ENCODE measurements at regions not wholly inside any gene's neighbourhood (a gene's known extent, or its start where the extent isn't known, plus 50 kb on each side); places are given as distances from the start of the nearest gene placed in this dataset.

GRCh38 chr3:18757476-18757875, 332.3 kb upstream of the SATB1 start:
- Histone ChIP-seq H3K36me3 (ENCODE audit: insufficient read depth, low read length) (no peaks in the 10 kb centered on the region), H3K9ac (ENCODE audit: low read depth, low read length) (no peak overlapping the region), H3K9me3 (ENCODE audit: control insufficient read depth, insufficient read depth, low read length) (no peaks in the 10 kb centered on the region), H3K4me1 (ENCODE audit: insufficient read depth, low read length) (no peaks in the 10 kb centered on the region)

DNA sequence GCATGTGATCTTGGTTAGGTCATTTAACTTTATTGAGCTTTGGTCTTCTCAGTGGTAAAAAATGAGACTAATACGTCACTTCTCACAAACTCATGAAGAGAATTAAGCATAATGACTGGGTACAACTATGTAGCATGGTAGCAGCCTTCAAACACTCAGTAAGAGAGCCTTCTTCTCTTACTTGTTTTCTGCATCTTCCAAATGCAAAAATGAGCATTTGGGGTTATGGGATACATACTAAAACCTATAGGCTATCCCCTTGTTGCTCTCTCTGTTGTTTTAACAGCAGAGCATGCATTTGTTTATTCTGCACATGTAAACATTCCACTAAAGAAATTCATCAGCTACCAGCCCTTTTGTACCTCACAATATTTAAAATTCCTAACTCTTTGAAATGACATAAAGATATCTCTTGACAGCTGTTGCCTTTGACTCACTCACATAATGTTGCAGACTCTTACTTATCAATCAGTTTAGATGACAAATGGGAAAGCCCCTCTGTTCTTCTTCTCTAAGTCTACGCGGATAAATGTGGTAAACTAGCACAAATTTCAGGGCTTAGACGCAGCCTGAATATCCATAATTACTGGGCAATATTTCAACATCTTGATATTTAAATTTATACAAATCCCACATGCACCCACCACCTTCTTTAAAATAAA, 327.3 kb upstream of the SATB1 start:
- H3K9ac ChIP-seq (ENCODE audit: low read depth, low read length): no peak overlapping the region
- H3K36me3 ChIP-seq (ENCODE audit: insufficient read depth, low read length): no peaks in the 10 kb centered on the region
- no peaks in the 10 kb centered on the region for H3K9me3 ChIP-seq (ENCODE audit: control insufficient read depth, insufficient read depth, low read length)
- no peaks in the 10 kb centered on the region for H3K4me1 ChIP-seq (ENCODE audit: insufficient read depth, low read length)

- H3K4me1 ChIP-seq (ENCODE audit: insufficient read depth, low read length): no peaks in the 10 kb centered on the region
- H3K9me3 ChIP-seq (ENCODE audit: control insufficient read depth, insufficient read depth, low read length): no peaks in the 10 kb centered on the region
- no peaks in the 10 kb centered on the region for H3K36me3 ChIP-seq (ENCODE audit: insufficient read depth, low read length)
- no peak overlapping the region for H3K9ac ChIP-seq (ENCODE audit: low read depth, low read length)
These were observed 326.4 kb upstream of the SATB1 start for GRCh38 chr3:18751514-18751913.

- Histone ChIP-seq H3K4me1 (ENCODE audit: insufficient read depth, low read length) (no peaks in the 10 kb centered on the region), H3K9ac (ENCODE audit: low read depth, low read length) (no peak overlapping the region), H3K36me3 (ENCODE audit: insufficient read depth, low read length) (no peaks in the 10 kb centered on the region), H3K9me3 (ENCODE audit: control insufficient read depth, insufficient read depth, low read length) (no peaks in the 10 kb centered on the region)
These were observed 322.2 kb upstream of the SATB1 start for GRCh38 chr3:18747383-18747782.

DNA sequence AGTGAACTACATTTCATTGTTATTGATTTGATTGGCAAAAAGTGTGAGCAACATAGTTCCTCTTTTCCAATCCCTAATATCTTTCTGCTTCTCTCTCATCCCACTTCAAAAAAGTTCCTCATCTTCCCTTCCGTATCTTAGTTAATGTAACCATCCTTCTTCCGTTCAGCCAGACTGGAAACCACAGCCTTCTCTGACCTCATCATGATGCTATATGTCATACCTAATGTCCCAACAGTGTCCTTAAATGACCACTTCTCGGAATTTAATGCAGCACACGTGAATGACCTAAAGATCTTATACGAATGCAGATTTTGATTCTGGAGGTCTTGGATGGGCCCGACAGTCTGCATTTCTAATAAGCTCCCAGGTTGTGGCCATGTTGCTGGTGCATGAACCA, 320.3 kb upstream of the SATB1 start:
- Histone ChIP-seq H3K4me1 (ENCODE audit: insufficient read depth, low read length) (no peaks in the 10 kb centered on the region), H3K36me3 (ENCODE audit: insufficient read depth, low read length) (no peaks in the 10 kb centered on the region), H3K9me3 (ENCODE audit: control insufficient read depth, insufficient read depth, low read length) (no peaks in the 10 kb centered on the region), H3K9ac (ENCODE audit: low read depth, low read length) (no peak overlapping the region)

- Histone ChIP-seq H3K36me3 (ENCODE audit: insufficient read depth, low read length) (no peaks in the 10 kb centered on the region), H3K4me1 (ENCODE audit: insufficient read depth, low read length) (no peaks in the 10 kb centered on the region), H3K9ac (ENCODE audit: low read depth, low read length) (no peak overlapping the region), H3K9me3 (ENCODE audit: control insufficient read depth, insufficient read depth, low read length) (no peaks in the 10 kb centered on the region)
These were observed 319.3 kb upstream of the SATB1 start for GRCh38 chr3:18744472-18744871.

GRCh38 chr3:18743761-18744160, 318.6 kb upstream of the SATB1 start:
- H3K9ac ChIP-seq (ENCODE audit: low read depth, low read length): no peak overlapping the region
- no peaks in the 10 kb centered on the region for H3K4me1 ChIP-seq (ENCODE audit: insufficient read depth, low read length)
- H3K9me3 ChIP-seq (ENCODE audit: control insufficient read depth, insufficient read depth, low read length): no peaks in the 10 kb centered on the region
- H3K36me3 ChIP-seq (ENCODE audit: insufficient read depth, low read length): no peaks in the 10 kb centered on the region

DNA sequence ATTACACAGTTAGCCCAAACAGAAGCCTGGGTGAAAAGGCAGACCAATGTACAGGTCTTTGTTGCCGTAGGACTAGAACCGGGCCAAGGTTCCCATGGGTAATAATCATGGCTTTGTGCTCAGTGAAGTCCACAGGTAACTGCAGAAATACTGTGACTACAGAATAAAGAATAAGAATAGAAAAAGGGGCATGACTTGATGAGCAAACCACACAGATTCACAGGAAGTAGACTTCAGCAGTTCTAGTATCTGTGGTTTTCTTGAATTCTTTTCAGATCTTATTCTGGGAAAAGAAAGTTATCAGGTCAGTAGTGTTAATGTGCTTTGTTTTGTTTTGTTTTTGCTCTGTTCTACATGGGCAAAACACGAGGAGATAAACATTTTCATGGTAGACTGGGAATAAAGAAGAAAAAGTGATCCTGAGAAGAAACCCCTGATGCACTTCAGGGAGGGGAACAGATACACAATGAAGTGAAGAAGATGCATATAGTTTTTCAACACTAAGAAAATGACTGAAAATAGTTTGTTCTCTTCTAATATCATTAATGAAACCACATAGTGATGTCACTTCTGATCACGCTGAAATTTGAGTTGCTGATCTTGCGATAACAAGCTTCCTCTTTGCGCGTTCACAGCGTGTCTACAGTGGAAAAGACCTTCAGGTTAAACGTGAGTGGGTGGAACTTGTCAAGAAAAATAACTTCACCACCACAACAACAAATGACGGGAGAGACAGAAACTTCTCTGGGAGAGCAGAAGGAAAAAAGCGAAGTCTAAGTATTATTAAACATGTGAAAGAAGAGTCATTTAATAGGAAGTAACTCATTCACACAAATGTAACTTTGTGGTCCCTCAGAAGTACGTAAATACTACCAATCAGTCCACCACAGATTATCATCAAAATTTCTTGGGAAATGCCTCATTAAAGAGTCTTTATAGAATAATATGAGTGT, 315.8 kb upstream of the SATB1 start:
- Histone ChIP-seq H3K9me3 (ENCODE audit: control insufficient read depth, insufficient read depth, low read length) (no peaks in the 10 kb centered on the region), H3K9ac (ENCODE audit: low read depth, low read length) (no peak overlapping the region), H3K36me3 (ENCODE audit: insufficient read depth, low read length) (no peaks in the 10 kb centered on the region), H3K4me1 (ENCODE audit: insufficient read depth, low read length) (no peaks in the 10 kb centered on the region)

DNA sequence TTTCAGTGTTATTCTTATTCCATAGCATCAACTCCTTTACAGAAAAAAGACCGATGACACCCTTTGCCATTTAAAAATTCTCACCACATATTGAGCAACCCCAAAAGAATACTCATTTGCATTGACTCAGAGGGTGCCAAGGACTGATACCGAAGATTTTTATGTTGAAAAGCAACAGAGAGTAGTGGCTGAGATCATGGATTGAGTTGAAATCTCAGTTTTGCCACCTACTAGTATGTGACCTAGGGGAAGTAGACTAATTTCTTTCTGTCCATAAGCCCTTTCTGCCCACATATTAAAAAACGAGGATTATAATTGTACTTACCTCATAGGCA, 313.9 kb upstream of the SATB1 start:
- Histone ChIP-seq H3K9me3 (ENCODE audit: control insufficient read depth, insufficient read depth, low read length) (no peaks in the 10 kb centered on the region), H3K9ac (ENCODE audit: low read depth, low read length) (no peak overlapping the region), H3K4me1 (ENCODE audit: insufficient read depth, low read length) (no peaks in the 10 kb centered on the region), H3K36me3 (ENCODE audit: insufficient read depth, low read length) (no peaks in the 10 kb centered on the region)

DNA sequence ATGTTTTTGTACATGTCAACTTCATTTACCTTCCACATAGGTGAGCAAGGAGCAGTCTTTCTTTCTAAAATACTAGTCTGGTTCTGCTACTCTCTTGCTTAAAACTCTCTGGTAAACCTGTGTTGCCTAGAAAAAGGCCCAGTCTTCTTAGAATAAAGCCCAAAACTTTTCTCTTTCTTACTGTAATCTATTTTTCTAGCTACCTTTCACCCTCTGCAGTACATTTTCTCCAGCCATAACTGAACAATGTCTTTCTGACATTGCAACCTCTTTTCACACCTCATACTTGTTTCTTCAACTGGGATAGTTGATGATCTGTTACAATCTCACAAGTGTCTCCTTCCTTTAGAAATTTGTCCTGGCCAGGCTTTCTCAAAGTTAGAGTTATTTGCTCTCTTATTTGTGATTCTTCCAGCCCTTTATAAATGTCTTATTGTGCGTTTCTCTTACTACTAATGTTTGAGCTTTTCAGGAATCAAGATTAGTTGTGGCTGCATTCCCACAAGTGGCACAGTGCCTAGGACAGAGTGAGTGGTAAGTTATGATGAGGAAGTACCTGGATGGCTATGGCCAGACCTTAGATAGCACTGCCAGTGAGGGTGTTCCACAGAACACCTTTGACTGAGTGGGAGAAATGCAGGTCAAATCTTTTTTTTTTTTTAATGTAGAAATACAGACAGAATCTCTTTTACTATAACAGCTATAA, 313.4 kb upstream of the SATB1 start:
- Histone ChIP-seq H3K9me3 (ENCODE audit: control insufficient read depth, insufficient read depth, low read length) (no peaks in the 10 kb centered on the region), H3K9ac (ENCODE audit: low read depth, low read length) (no peak overlapping the region), H3K4me1 (ENCODE audit: insufficient read depth, low read length) (no peaks in the 10 kb centered on the region), H3K36me3 (ENCODE audit: insufficient read depth, low read length) (no peaks in the 10 kb centered on the region)

DNA sequence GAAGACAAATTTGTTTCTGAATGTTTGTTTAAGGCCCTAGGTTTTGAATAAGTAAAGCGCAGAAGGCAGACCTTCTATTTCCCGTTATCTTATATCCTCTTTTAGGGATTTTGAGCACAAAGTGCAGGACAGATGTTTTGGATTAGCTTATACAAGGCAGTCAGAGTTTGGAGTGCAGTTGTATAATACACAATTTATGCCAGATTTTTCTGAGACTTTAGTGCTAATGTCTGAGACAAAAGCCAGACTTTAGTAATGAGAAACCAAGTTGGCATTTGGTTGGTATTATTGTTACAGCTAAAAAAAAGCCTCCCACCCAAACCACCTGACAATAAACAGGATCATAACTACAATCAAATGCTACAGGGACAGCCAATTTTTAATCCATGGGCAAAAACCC, 309.9 kb upstream of the SATB1 start:
- H3K4me1 ChIP-seq (ENCODE audit: insufficient read depth, low read length): no peaks in the 10 kb centered on the region
- no peak overlapping the region for H3K9ac ChIP-seq (ENCODE audit: low read depth, low read length)

DNA sequence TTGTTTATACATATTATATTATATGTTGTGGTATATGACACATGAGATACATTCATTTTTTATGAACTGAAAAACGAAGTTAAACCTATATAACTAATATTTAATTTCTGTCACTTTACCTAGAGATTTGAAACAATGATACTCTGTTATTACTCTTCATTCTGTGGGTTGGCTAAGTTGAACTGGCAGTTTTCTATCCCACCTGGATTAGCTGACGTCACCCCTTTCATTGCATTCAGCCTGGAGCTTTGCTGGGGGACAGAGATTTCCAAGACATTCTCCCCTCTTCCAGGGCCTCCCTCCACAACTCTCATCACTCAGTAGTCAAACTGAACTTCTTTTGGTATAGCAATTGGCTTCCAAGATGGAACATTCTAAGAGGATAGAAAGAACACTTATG, 309.2 kb upstream of the SATB1 start:
- no peak overlapping the region for H3K9ac ChIP-seq (ENCODE audit: low read depth, low read length)
- H3K36me3 ChIP-seq (ENCODE audit: insufficient read depth, low read length): no peaks in the 10 kb centered on the region
- no peaks in the 10 kb centered on the region for H3K4me1 ChIP-seq (ENCODE audit: insufficient read depth, low read length)
- H3K9me3 ChIP-seq (ENCODE audit: control insufficient read depth, insufficient read depth, low read length): no peaks in the 10 kb centered on the region

More for the DNA sequence above, 309.9 kb upstream of the SATB1 start:
- Histone ChIP-seq H3K36me3 (ENCODE audit: insufficient read depth, low read length) (no peaks in the 10 kb centered on the region), H3K9me3 (ENCODE audit: control insufficient read depth, insufficient read depth, low read length) (no peaks in the 10 kb centered on the region)

GRCh38 chr3:18732474-18732873, 307.3 kb upstream of the SATB1 start:
- Histone ChIP-seq H3K9me3 (ENCODE audit: control insufficient read depth, insufficient read depth, low read length) (no peaks in the 10 kb centered on the region), H3K36me3 (ENCODE audit: insufficient read depth, low read length) (no peaks in the 10 kb centered on the region), H3K4me1 (ENCODE audit: insufficient read depth, low read length) (no peaks in the 10 kb centered on the region), H3K9ac (ENCODE audit: low read depth, low read length) (no peak overlapping the region)

GRCh38 chr3:18730491-18730890, 305.4 kb upstream of the SATB1 start:
- no peaks in the 10 kb centered on the region for H3K9me3 ChIP-seq (ENCODE audit: control insufficient read depth, insufficient read depth, low read length)
- H3K4me1 ChIP-seq (ENCODE audit: insufficient read depth, low read length): no peaks in the 10 kb centered on the region
- H3K9ac ChIP-seq (ENCODE audit: low read depth, low read length): no peak overlapping the region
- no peaks in the 10 kb centered on the region for H3K36me3 ChIP-seq (ENCODE audit: insufficient read depth, low read length)

GRCh38 chr3:18729671-18730070, 304.5 kb upstream of the SATB1 start:
- Histone ChIP-seq H3K4me1 (ENCODE audit: insufficient read depth, low read length) (no peaks in the 10 kb centered on the region), H3K9ac (ENCODE audit: low read depth, low read length) (no peak overlapping the region), H3K9me3 (ENCODE audit: control insufficient read depth, insufficient read depth, low read length) (no peaks in the 10 kb centered on the region), H3K36me3 (ENCODE audit: insufficient read depth, low read length) (no peaks in the 10 kb centered on the region)
